ENCODE measurements at regions not wholly inside any gene's neighbourhood (a gene's known extent, or its start where the extent isn't known, plus 50 kb on each side); places are given as distances from the start of the nearest gene placed in this dataset.

GRCh38 chr6:133626096-133626666, 262.7 kb upstream of the TCF21 start:
- no peak overlapping the region for H3K27ac ChIP-seq (replicated peaks in 1 of 4)
- 89% methylated on average over 3 of the region's 3 CpGs for WGBS
- peaks cover 0 to 31% (median 17%) of the 10 kb centered on the region in 4 donors for H3K4me1 ChIP-seq
- intact Hi-C loops (cut with DNase I) = no loop called here
- no peaks in the 10 kb centered on the region for H3K36me3 ChIP-seq
- H3K9me3 ChIP-seq = no peaks in the 10 kb centered on the region
- DNase-seq (ENCODE audit: extremely low spot score) = no peak
- H3K4me3 ChIP-seq = no peak overlapping the region
- TF ChIP-seq CTCF (IDR thresholded peaks at IDR 0.05) (no peak), POLR2A (IDR thresholded peaks at IDR 0.05; ENCODE audit: low read depth) (no peak), EP300 (IDR thresholded peaks at IDR 0.05) (no peak), POLR2AphosphoS5 (IDR thresholded peaks at IDR 0.05) (no peak)
- no peaks in the 10 kb centered on the region for H3K27me3 ChIP-seq

- Histone ChIP-seq H3K9me3 (no peaks in the 10 kb centered on the region), H3K4me1 (peaks cover 0 to 11% (median 7%) of the 10 kb centered on the region in 4 donors), H3K27me3 (no peaks in the 10 kb centered on the region), H3K4me3 (no peak overlapping the region), H3K36me3 (no peaks in the 10 kb centered on the region), H3K27ac (replicated peaks in 1 of 4) (no peak overlapping the region)
- TF ChIP-seq EP300 (IDR thresholded peaks at IDR 0.05) (no peak), POLR2AphosphoS5 (IDR thresholded peaks at IDR 0.05) (no peak), POLR2A (IDR thresholded peaks at IDR 0.05; ENCODE audit: low read depth) (no peak), CTCF (IDR thresholded peaks at IDR 0.05) (no peak)
- DNase-seq (ENCODE audit: extremely low spot score) = no peak
- intact Hi-C loops (cut with DNase I) = no loop called here
These were observed 258.9 kb upstream of the TCF21 start for GRCh38 chr6:133629970-133630369.

- Histone ChIP-seq H3K27me3 (no peaks in the 10 kb centered on the region), H3K27ac (replicated peaks in 1 of 4) (no peak overlapping the region), H3K9me3 (no peaks in the 10 kb centered on the region), H3K4me1 (peaks cover 0 to 11% (median 7%) of the 10 kb centered on the region in 4 donors), H3K4me3 (no peak overlapping the region), H3K36me3 (no peaks in the 10 kb centered on the region)
- 43% methylated on average over 2 of the region's 2 CpGs for WGBS
- TF ChIP-seq POLR2A (IDR thresholded peaks at IDR 0.05; ENCODE audit: low read depth) = no peak
- TF ChIP-seq POLR2AphosphoS5 (IDR thresholded peaks at IDR 0.05) = no peak
- no peak for TF ChIP-seq CTCF (IDR thresholded peaks at IDR 0.05)
- DNase-seq (ENCODE audit: extremely low spot score) = no peak
- intact Hi-C loops (cut with DNase I) = no loop called here
These were observed 258.3 kb upstream of the TCF21 start for GRCh38 chr6:133630651-133631050.

- intact Hi-C loops (cut with DNase I) = no loop called here
- Histone ChIP-seq H3K27ac (replicated peaks in 1 of 4) (no peak overlapping the region), H3K27me3 (no peaks in the 10 kb centered on the region), H3K4me1 (peaks cover 0 to 11% (median 9%) of the 10 kb centered on the region in 4 donors), H3K36me3 (no peaks in the 10 kb centered on the region), H3K4me3 (no peak overlapping the region), H3K9me3 (no peaks in the 10 kb centered on the region)
- TF ChIP-seq EP300 (IDR thresholded peaks at IDR 0.05) (no peak), CTCF (IDR thresholded peaks at IDR 0.05) (no peak), POLR2AphosphoS5 (IDR thresholded peaks at IDR 0.05) (no peak), POLR2A (IDR thresholded peaks at IDR 0.05; ENCODE audit: low read depth) (no peak)
- DNase-seq (ENCODE audit: extremely low spot score) = no peak
- WGBS = 33% methylated on average over 1 of the region's 1 CpG
These were observed 257.5 kb upstream of the TCF21 start for GRCh38 chr6:133631421-133631820.

GRCh38 chr6:133632206-133632605, 256.7 kb upstream of the TCF21 start:
- Histone ChIP-seq H3K9me3 (no peaks in the 10 kb centered on the region), H3K27me3 (no peaks in the 10 kb centered on the region), H3K27ac (replicated peaks in 1 of 4) (no peak overlapping the region), H3K36me3 (no peaks in the 10 kb centered on the region), H3K4me1 (peaks cover 0 to 18% (median 11%) of the 10 kb centered on the region in 4 donors), H3K4me3 (no peak overlapping the region)
- TF ChIP-seq EP300 (IDR thresholded peaks at IDR 0.05) (no peak), POLR2AphosphoS5 (IDR thresholded peaks at IDR 0.05) (no peak), CTCF (IDR thresholded peaks at IDR 0.05) (no peak), POLR2A (IDR thresholded peaks at IDR 0.05; ENCODE audit: low read depth) (no peak)
- no peak for DNase-seq (ENCODE audit: extremely low spot score)
- WGBS = 66% methylated on average over 2 of the region's 2 CpGs
- intact Hi-C loops (cut with DNase I) = no loop called here
